ENCODE measurements at regions not wholly inside any gene's neighbourhood (a gene's known extent, or its start where the extent isn't known, plus 50 kb on each side); places are given as distances from the start of the nearest gene placed in this dataset.

DNA sequence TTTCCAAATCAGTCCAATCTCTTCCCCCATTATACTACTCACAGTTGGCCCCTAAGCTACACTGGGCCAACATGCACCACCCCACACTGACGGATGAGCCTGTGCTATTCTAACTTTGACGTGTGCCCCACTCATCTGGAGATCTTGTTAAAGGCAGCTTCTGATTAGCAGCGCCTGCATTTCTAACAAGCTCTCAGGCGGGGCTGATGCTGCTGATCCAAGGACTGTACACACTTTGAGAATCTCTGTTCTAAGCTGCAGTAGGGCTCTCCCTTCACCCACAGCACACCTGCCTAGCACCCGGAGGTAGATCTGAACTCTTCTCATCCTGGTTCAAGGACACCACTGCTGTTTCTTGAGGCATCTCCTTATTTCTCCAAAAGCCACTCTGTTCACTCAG, 200.7 kb downstream of the SLC4A3 start:
- TF ChIP-seq POLR2A (IDR thresholded peaks at IDR 0.05; ENCODE audit: low read depth, low read length) = no peak
- TF ChIP-seq POLR2AphosphoS5 (IDR thresholded peaks at IDR 0.05; ENCODE audit: low read depth, low read length) = no peak
- TF ChIP-seq TAF1 (IDR thresholded peaks at IDR 0.05; ENCODE audit: low read depth, low read length) = no peak
- no peak for TF ChIP-seq SPI1 (IDR thresholded peaks at IDR 0.05; ENCODE audit: low read depth, low read length)
